AG09319 (cell line): ENCODE measurements at regions not wholly inside any gene's neighbourhood (a gene's known extent, or its start where the extent isn't known, plus 50 kb on each side); places are given as distances from the start of the nearest gene placed in this dataset.
"Not testable (repeated sequence)": the region's sequence is repeated elsewhere in the genome, so short reads cannot be mapped to it uniquely, and the experiment has no call there.

Experiments
- DNase-seq: peaks from one replicate; pipeline ENCODE4 v3.0.0-alpha.2; 2010; ENCODE audit warnings: low read depth; ENCODE audit errors: extremely low read depth
- CTCF ChIP-seq: IDR thresholded peaks from 2 replicates; pipeline ENCODE4 v1.5.1; 2011; ENCODE audit warnings: low read depth, mild to moderate bottlenecking, inconsistent platforms, low read length, moderate library complexity

- TF ChIP-seq CTCF: no peak
- DNase-seq: no peak
Observed at GRCh38 chr3:20646425-20646824, 460.4 kb upstream of the SGO1 start.

- no peak for DNase-seq
- no peak for TF ChIP-seq CTCF
Observed at GRCh38 chr3:20645340-20645739, 459.3 kb upstream of the SGO1 start.

- no peak for TF ChIP-seq CTCF
- DNase-seq: no peak
Observed at GRCh38 chr3:20637729-20638128, 451.7 kb upstream of the SGO1 start.

- TF ChIP-seq CTCF: no peak; the same call in 1 of the 2 replicates
- peak; percentile 23 for DNase-seq
Observed at GRCh38 chr3:20622304-20622703, 436.3 kb upstream of the SGO1 start.

GRCh38 chr3:20618621-20619020, 432.6 kb upstream of the SGO1 start:
- DNase-seq: not testable (repeated sequence)

GRCh38 chr3:20618181-20618580, 432.2 kb upstream of the SGO1 start:
- not testable (repeated sequence) for DNase-seq

- DNase-seq: not testable (repeated sequence)
Observed at GRCh38 chr3:20615982-20616381, 430.0 kb upstream of the SGO1 start.

- DNase-seq: no peak
- no peak for TF ChIP-seq CTCF
Observed at GRCh38 chr3:20608054-20608738, 422.2 kb upstream of the SGO1 start.

- no peak for TF ChIP-seq CTCF
- no peak for DNase-seq
Observed at GRCh38 chr3:20604659-20605058, 418.7 kb upstream of the SGO1 start.
